K562 (cell line): ENCODE measurements at regions not wholly inside any gene's neighbourhood (a gene's known extent, or its start where the extent isn't known, plus 50 kb on each side); places are given as distances from the start of the nearest gene placed in this dataset.

Source experiments
- CTCF ChIP-seq, 3 experiments: IDR thresholded peaks in 2 of 3; conservative IDR thresholded peaks in 1 of 3; 2 replicates each; pipeline ENCODE4 v1.5.1; 2011 to 2012; ENCODE audit warnings: low read length in 3 of 3, mild to moderate bottlenecking in 3 of 3, control low read depth in 2 of 3, improper control_type of control experiment in 1 of 3, inconsistent platforms in 1 of 3, low read depth in 1 of 3, mixed read lengths in 1 of 3, moderate library complexity in 1 of 3; ENCODE audit not compliant: insufficient read depth in 2 of 3
- NBN ChIP-seq: fragments of 450-650 bp; IDR thresholded peaks from 2 replicates; pipeline ENCODE4 v1.6.1; 2016; ENCODE audit warnings: low read depth, mild to moderate bottlenecking
- TBP ChIP-seq: optimal IDR thresholded peaks from 2 replicates; pipeline ENCODE3; 2011; ENCODE audit warnings: low read depth, low read length, improper control_type of control experiment
- ZNF280B ChIP-seq: fragments of 250-450 bp; sonication (Bioruptor Pico); IDR thresholded peaks from 2 replicates; pipeline ENCODE4 v1.5.1; 2021; ENCODE audit warnings: mild to moderate bottlenecking

GRCh38 chr12:125690841-125691240 is 625.6 kb downstream of the AACS start:
- TF ChIP-seq NBN (no peak), CTCF (IDR thresholded peaks at IDR 0.05 in 2 of 3, conservative IDR thresholded peaks at IDR 0.05 in 1 of 3; ENCODE audit: insufficient read depth in 2 of 3, low read depth in 1 of 3, low read length in 3 of 3) (no peak), TBP (no peak), ZNF280B (CRISPR knock-in tag) (no peak)
